K562 (cell line): ENCODE measurements at regions not wholly inside any gene's neighbourhood (a gene's known extent, or its start where the extent isn't known, plus 50 kb on each side); places are given as distances from the start of the nearest gene placed in this dataset.

Source experiments
- ATAC-seq: fragments of 200-7000 bp; cut with Tn5 transposase; 3 replicates; pipeline ENCODE4 v1.9.1; 2020; ENCODE audit warnings: moderate library complexity
- BruUV-seq: library from RNA; stranded (reverse); fragments of 400-500 nt; replicated peaks from 2 replicates; lab custom pipeline; 2021; lab: Mats Ljungman, UMichigan
- CTCF ChIA-PET: fragments of 300-600 bp; formaldehyde crosslinking; extraction: SDS; loops from one replicate; lab custom pipeline; 2021; ENCODE audit warnings: low intra/inter-chr PET ratio; lab: Yijun Ruan, JAX
- POLR2A ChIA-PET: fragments of 300-600, 350-650 bp; sonication (Branson Sonifier 250); formaldehyde crosslinking; extraction: SDS; loops from one replicate; lab custom pipeline; 2021; ENCODE audit warnings: antibody characterized with exemption, inconsistent platforms; lab: Yijun Ruan, JAX
- DNase-seq, 4 experiments: peaks; one replicate each; pipeline versions ENCODE4 v3.0.0 to v3.0.0-alpha.2; 2011 to 2018; ENCODE audit warnings: low spot score in 3 of 4, mixed read lengths in 3 of 4; ENCODE audit errors: extremely low read depth in 1 of 4
- FAIRE-seq: peaks from 2 replicates; lab custom pipeline; 2011; peaks lifted over from hg19 to GRCh38; lab: Jason Lieb, UNC
- H2AFZ ChIP-seq: 2 replicates; pipeline ENCODE4 v1.6.0; 2011; ENCODE audit warnings: low read depth, low read length, control low read depth, inconsistent platforms
- H3K27ac ChIP-seq: fragments of 200-600 bp; 3 replicates; pipeline ENCODE4 v1.8.0; 2011; ENCODE audit warnings: low read depth, mild to moderate bottlenecking, control low read depth, inconsistent platforms, low read length, moderate library complexity, mixed read lengths; ENCODE audit errors: extremely low read depth
- H3K27me3 ChIP-seq, 2 experiments: fragments of 300-600 bp in 1 of 2; 2 replicates in 1 of 2; 3 replicates in 1 of 2; pipeline versions ENCODE4 v1.6.0 to v1.8.0; 2011; ENCODE audit warnings: inconsistent platforms in 2 of 2, low read length in 2 of 2, mild to moderate bottlenecking in 1 of 2, mixed read lengths in 1 of 2, moderate library complexity in 1 of 2; ENCODE audit not compliant: control insufficient read depth in 2 of 2, insufficient read depth in 2 of 2
- H3K36me3 ChIP-seq: fragments of 300-600 bp; 3 replicates; pipeline ENCODE4 v1.8.0; 2011; ENCODE audit warnings: mild to moderate bottlenecking, low read length, inconsistent platforms; ENCODE audit not compliant: control insufficient read depth, insufficient read depth
- H3K4me1 ChIP-seq, 2 experiments: fragments of 200-600 bp in 1 of 2; replicated peaks in 1 of 2; 2 replicates in 1 of 2; 3 replicates in 1 of 2; pipeline versions ENCODE4 v1.5.1 to v1.8.0; 2011; ENCODE audit warnings: inconsistent platforms in 2 of 2, low read length in 2 of 2, mild to moderate bottlenecking in 1 of 2, mixed read lengths in 1 of 2, moderate library complexity in 1 of 2; ENCODE audit not compliant: control insufficient read depth in 2 of 2, insufficient read depth in 2 of 2
- H3K4me2 ChIP-seq: 2 replicates; pipeline ENCODE4 v1.6.1; 2011; ENCODE audit warnings: low read length, control low read depth, inconsistent platforms, mixed read lengths; ENCODE audit not compliant: insufficient read depth
- H3K4me3 ChIP-seq: fragments of 200-600 bp; sonication (generic), shearing (Covaris generic); 2 replicates; pipeline ENCODE4 v1.5.1; 2016; ENCODE audit warnings: control low read depth, inconsistent platforms
- H3K79me2 ChIP-seq: fragments of 200-600 bp; 3 replicates; pipeline ENCODE4 v1.8.0; 2011; ENCODE audit warnings: low read length, inconsistent platforms; ENCODE audit not compliant: control insufficient read depth, insufficient read depth
- H3K9ac ChIP-seq, 2 experiments: 2 replicates each; pipeline versions ENCODE4 v1.6.0 to v1.6.1; 2011; ENCODE audit warnings: low read depth in 2 of 2, low read length in 2 of 2, control low read depth in 1 of 2, inconsistent platforms in 1 of 2, mild to moderate bottlenecking in 1 of 2, mixed read lengths in 1 of 2; ENCODE audit not compliant: insufficient read depth in 1 of 2
- H3K9me1 ChIP-seq: one replicate; pipeline ENCODE4 v1.6.0; 2011; ENCODE audit warnings: inconsistent platforms, mild to moderate bottlenecking, low read length, moderate library complexity; ENCODE audit not compliant: control insufficient read depth, insufficient read depth
- H3K9me3 ChIP-seq: replicated peaks from 2 replicates; pipeline ENCODE4 v1.5.1; 2011; ENCODE audit warnings: low read depth, low read length, inconsistent platforms; ENCODE audit not compliant: control insufficient read depth, insufficient read depth
- H4K20me1 ChIP-seq: replicated peaks from 2 replicates; pipeline ENCODE4 v1.6.1; 2011; ENCODE audit warnings: low read length, inconsistent platforms, mixed read lengths; ENCODE audit not compliant: control insufficient read depth, insufficient read depth
- ARID3B ChIP-seq: fragments of 250-450 bp; sonication (Bioruptor Pico); IDR thresholded peaks from 2 replicates; pipeline ENCODE4 v1.4.0; 2020; ENCODE audit warnings: borderline replicate concordance
- ATF1 ChIP-seq, 2 experiments: fragments of 450-650 bp in 1 of 2; IDR thresholded peaks; 2 replicates each; pipeline ENCODE4 v1.6.1; 2016; ENCODE audit warnings: missing compliant biosample characterization in 1 of 2, missing genetic modification characterization in 1 of 2
- ATF6 ChIP-seq: sonication (generic); formaldehyde crosslinking; IDR thresholded peaks from 2 replicates; pipeline ENCODE4 v1.4.0; 2020; ENCODE audit warnings: mild to moderate bottlenecking, missing genetic modification reagents
- HLTF ChIP-seq: fragments of 450-650 bp; IDR thresholded peaks from 2 replicates; pipeline ENCODE4 v1.6.1; 2016
- HMGN3 ChIP-seq: IDR thresholded peaks from 2 replicates; pipeline ENCODE4 v1.6.1; 2011; ENCODE audit warnings: borderline replicate concordance, low read depth, mild to moderate bottlenecking, mixed read lengths, low read length; ENCODE audit not compliant: insufficient read length; ENCODE audit errors: extremely low read depth
- IRF9 ChIP-seq: fragments of 450-650 bp; IDR thresholded peaks from 2 replicates; pipeline ENCODE4 v1.6.1; 2016; ENCODE audit warnings: missing biosample characterization, missing genetic modification characterization
- MYNN ChIP-seq, 2 experiments: sonication (generic); formaldehyde crosslinking in 1 of 2; IDR thresholded peaks; 2 replicates each; pipeline versions ENCODE4 v1.5.0 to v1.6.1; 2016 to 2020; ENCODE audit warnings: antibody characterized with exemption in 1 of 2, missing genetic modification reagents in 1 of 2
- PURB ChIP-seq: sonication (generic); formaldehyde crosslinking; IDR thresholded peaks from 2 replicates; pipeline ENCODE4 v1.9.0; 2021; ENCODE audit warnings: low read depth, mild to moderate bottlenecking, missing genetic modification reagents
- SREBF2 ChIP-seq: sonication (generic); formaldehyde crosslinking; IDR thresholded peaks from 2 replicates; pipeline ENCODE4 v1.4.0; 2020; ENCODE audit warnings: mild to moderate bottlenecking, missing genetic modification reagents
- TRIM28 ChIP-seq: fragments of 450-650 bp; IDR thresholded peaks from 2 replicates; pipeline ENCODE4 v1.6.1; 2017
- ZBTB2 ChIP-seq: fragments of 450-650 bp; IDR thresholded peaks from 2 replicates; pipeline ENCODE4 v1.6.1; 2016; ENCODE audit warnings: antibody characterized with exemption
- ZNF282 ChIP-seq: sonication (generic); formaldehyde crosslinking; IDR thresholded peaks from 2 replicates; pipeline ENCODE4 v1.8.1; 2023; ENCODE audit warnings: missing genetic modification reagents
- WGBS: fragments of 100-300 bp; shearing (Covaris generic); methylation state at CpG from one replicate; pipeline ENCODE4 v1.1.6; 2016; ENCODE audit warnings: low coverage, mixed read lengths; ENCODE audit not compliant: insufficient coverage; ENCODE audit errors: missing lambda C conversion rate; 5-methylcytosine and 5-hydroxymethylcytosine counted together
- in situ Hi-C: fragments of 300-500 bp; cut with MboI; formaldehyde crosslinking; loops from 4 replicates; pipeline ENCODE4 v1.15.0; 2018; ENCODE audit warnings: inconsistent platforms, mixed read lengths
- intact Hi-C: fragments of 100-400 bp; cut with micrococcal nuclease; formaldehyde crosslinking; loops from 2 replicates; pipeline ENCODE4 v1.14.2; 2022

- TF ChIP-seq ATF6 (CRISPR knock-in tag): no peak
- TF ChIP-seq, all 486 proteins: peak for 0
Observed at GRCh38 chr12:3973973-3974644, 100.9 kb upstream of the PARP11 start (continued).

GRCh38 chr12:3973269-3973884 is 100.2 kb upstream of the PARP11 start:
- Histone ChIP-seq H2AFZ (no peak overlapping the region), H3K9ac (no peak overlapping the region), H3K27ac (no peak overlapping the region), H3K79me2 (no peaks in the 10 kb centered on the region), H4K20me1 (no peaks in the 10 kb centered on the region), H3K4me1 (no peaks in the 10 kb centered on the region), H3K36me3 (no peaks in the 10 kb centered on the region), H3K4me3 (no peak overlapping the region), H3K4me2 (no peak overlapping the region), H3K9me1 (no peaks in the 10 kb centered on the region), H3K27me3 (peaks cover 0 to 7% of the 10 kb centered on the region in 2 experiments; a peak in 2 of 5 replicates), H3K9me3 (no peaks in the 10 kb centered on the region)
- WGBS: 1% methylated on average over 14 of the region's 14 CpGs
- no TSS peak for BruUV-seq
- ATAC-seq (no peak), DNase-seq (no peak), FAIRE-seq (no peak)
- POLR2A ChIA-PET: no interaction called here
- in situ Hi-C loops (no loop called here), intact Hi-C loops (no loop called here)
- CTCF ChIA-PET: no interaction called here
- TF ChIP-seq TRIM28 (no peak), MYNN (IDR thresholded peaks at IDR 0.05) (no peak), MYNN (CRISPR knock-in tag; IDR thresholded peaks at IDR 0.05) (no peak), HLTF (no peak), ATF1 (CRISPR knock-in tag; IDR thresholded peaks at IDR 0.05) (no peak), ATF1 (tag; IDR thresholded peaks at IDR 0.05) (no peak), SREBF2 (no peak), ZBTB2 (no peak), PURB (CRISPR knock-in tag) (no peak), HMGN3 (no peak), IRF9 (tag) (no peak), ARID3B (CRISPR knock-in tag) (no peak), ZNF282 (CRISPR knock-in tag) (no peak)
